ENCODE measurements at regions not wholly inside any gene's neighbourhood (a gene's known extent, or its start where the extent isn't known, plus 50 kb on each side); places are given as distances from the start of the nearest gene placed in this dataset.

- TF ChIP-seq CTCF (IDR thresholded peaks at IDR 0.05) = no peak
- no peak for TF ChIP-seq POLR2A (IDR thresholded peaks at IDR 0.05)
Observed at GRCh38 chr3:96202181-96202580, 612.2 kb upstream of the EPHA6 start.

Data from esophagus squamous epithelium (tissue), 4 donors.